ENCODE measurements at regions not wholly inside any gene's neighbourhood (a gene's known extent, or its start where the extent isn't known, plus 50 kb on each side); places are given as distances from the start of the nearest gene placed in this dataset.
"Not testable (repeated sequence)": the region's sequence is repeated elsewhere in the genome, so short reads cannot be mapped to it uniquely, and the experiment has no call there.

GRCh38 chr7:131941291-131941690, 384.9 kb upstream of the PODXL start:
- no peak for DNase-seq (ENCODE audit: low read depth in 4 of 4, low spot score in 3 of 4)

DNA sequence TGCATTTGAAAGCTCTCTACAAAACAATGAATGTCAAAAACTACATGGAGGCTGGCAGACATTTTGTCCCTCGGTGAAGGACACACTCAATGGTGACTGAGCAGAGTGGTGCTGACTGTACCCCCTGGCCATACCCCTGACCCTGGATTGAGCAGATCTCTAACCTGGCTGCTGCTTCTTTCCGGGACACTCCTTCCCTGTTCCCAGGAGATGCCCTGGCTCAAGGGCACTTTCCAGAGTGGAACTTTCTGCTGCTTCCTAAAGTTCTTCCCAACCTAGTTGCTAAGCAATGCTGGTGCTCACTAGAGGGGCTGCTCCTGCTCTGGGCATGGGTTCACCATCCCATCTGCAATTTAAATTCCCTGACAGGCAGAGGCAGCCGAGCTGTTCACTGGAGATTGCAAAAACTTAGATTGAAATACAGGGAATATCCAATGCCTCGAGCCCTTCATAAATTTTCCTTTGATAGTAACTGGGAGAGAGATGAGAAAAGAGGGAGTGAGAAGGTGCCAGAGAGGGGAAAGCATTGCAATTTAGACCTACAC, 384.3 kb upstream of the PODXL start:
- no peak for DNase-seq (ENCODE audit: low read depth in 4 of 4, low spot score in 3 of 4)

GRCh38 chr7:131938788-131939187, 382.4 kb upstream of the PODXL start:
- DNase-seq (ENCODE audit: low read depth in 4 of 4, low spot score in 3 of 4) = not testable (repeated sequence)

DNA sequence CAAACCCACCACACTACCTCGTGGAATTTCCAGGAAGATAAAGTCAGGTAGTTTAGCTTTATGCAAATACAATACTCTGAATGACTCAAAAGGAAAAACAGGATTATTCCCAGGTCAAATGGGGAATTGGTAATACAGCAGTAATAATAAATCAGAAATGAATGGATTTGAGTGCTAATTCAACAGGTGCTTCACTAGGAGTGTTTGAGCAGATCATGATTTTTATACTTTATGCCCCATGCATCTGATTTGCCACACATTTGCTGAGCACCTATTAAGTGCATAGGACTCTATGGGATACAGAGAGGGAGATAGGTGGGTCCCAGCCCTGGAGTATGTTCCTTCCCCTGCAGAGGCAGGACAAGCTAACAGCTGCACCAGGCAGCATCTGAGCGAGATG, 381.4 kb upstream of the PODXL start:
- DNase-seq (ENCODE audit: low read depth in 4 of 4, low spot score in 3 of 4) = no peak

DNA sequence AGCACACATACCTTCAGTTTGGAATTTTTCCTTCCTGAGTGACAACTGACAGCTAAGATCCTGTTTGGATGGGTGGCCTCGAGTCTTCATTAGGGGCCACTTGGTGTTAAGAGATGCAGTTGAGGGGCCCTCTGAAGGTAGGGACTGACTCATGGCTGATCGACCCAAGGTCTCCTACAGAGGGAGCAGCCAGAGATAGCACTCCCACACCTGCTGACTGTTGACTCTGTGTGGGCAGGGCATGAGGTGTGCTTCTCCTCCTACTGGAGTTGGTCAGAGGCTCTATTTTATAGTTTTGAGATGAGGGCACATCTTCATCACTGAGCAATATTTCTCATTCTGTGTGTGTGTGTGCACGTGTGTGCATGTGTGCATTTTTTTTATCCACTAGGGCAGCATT, 378.8 kb upstream of the PODXL start:
- no peak for DNase-seq (ENCODE audit: low read depth in 4 of 4, low spot score in 3 of 4)

GRCh38 chr7:131934452-131934851, 378.0 kb upstream of the PODXL start:
- no peak for DNase-seq (ENCODE audit: low read depth in 4 of 4, low spot score in 3 of 4)

GRCh38 chr7:131933751-131934289, 377.4 kb upstream of the PODXL start:
- no peak for DNase-seq (ENCODE audit: low read depth in 4 of 4, low spot score in 3 of 4)

GRCh38 chr7:131933219-131933618, 376.8 kb upstream of the PODXL start:
- not testable (repeated sequence) for DNase-seq (ENCODE audit: low read depth in 4 of 4, low spot score in 3 of 4)

- no peak for DNase-seq (ENCODE audit: low read depth in 4 of 4, low spot score in 3 of 4)
These were observed 375.8 kb upstream of the PODXL start for GRCh38 chr7:131932271-131932670.

DNA sequence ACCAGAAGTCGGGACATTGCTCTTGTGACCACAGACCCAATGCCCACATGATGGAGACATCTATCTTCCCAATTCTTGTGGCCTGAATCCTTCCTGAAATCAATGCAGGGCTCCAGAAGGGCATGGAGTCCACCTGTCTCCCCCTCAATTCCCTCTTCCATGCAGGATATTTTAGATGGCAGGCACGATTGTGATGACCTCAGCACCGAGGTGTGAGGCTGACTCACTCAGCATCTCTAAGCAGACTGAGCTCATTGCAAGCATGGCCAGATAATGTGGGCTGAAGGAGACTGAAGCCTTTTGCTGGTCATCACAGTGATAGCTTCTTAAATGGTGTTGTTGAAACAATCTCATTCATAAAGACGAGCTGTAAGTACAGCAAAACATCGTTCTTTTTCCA, 374.9 kb upstream of the PODXL start:
- no peak for DNase-seq (ENCODE audit: low read depth in 4 of 4, low spot score in 3 of 4)

DNA sequence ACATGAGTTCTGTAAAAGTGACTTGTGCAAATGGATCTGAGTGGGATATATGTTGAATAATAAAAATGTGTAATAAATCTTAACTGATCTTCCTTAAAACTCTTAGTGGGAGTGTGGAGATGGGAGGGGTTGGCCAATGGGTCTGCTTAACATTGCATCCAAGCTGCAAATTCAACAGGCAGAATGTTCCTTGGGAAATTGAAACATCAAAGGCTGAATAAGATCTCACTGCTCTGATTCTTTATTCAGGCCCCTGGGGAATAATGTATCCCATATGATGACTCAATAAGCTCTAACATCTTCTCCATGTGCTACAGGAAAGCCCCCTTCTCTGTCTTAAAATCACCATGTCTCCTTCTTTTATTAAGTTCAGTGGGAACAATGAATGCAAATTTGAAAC, 373.2 kb upstream of the PODXL start:
- no peak for DNase-seq (ENCODE audit: low read depth in 4 of 4, low spot score in 3 of 4)

DNA sequence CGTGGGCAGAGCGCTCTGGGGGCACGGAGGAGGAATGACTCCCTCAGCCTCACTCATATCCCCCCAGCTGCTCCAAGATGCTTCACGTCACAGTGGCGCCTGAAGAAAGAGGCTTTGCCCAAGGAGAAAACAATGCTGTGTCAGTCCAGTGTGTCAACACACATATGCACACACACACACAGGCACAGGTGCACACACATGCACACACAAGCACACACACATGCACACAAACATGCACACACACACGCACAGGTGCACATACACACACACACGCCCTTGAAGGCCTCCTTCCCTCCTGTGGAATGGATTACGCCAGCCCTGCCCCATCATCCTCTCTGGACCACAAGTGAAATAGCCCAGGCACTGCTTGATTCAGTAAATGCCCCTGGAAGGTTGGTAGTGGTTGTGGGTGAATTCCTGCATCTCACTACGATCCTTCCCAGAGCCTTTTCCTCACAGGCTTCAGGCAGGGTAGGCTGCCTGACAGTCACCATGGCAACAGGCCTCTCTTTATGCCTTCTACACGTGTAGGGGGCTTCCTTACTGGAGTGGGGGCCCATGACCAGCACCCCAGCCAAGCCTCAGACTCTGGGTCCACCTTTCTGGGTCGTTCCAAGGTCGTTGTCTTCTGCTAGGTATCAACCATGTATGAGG, 371.5 kb upstream of the PODXL start:
- DNase-seq (ENCODE audit: low read depth in 4 of 4, low spot score in 3 of 4) = no peak

DNA sequence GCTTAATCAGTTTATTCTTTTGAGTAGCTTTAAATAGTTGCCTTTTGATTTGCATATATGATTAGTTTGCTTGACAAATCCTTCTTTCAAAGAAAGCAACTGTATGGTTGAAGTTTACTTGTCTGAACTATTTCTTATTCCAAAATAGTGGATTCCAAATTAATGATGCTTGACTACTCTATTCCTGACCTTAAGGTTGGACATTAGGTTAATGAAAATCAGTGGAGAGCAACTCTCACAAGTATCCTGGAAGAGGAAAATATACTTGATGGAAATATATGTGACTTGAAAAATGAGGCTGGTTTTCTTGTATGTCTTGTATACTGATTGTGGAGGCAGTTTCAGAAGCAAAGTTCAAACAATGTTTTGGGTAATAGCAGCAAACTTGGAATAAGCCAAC, 369.2 kb upstream of the PODXL start:
- no peak for DNase-seq (ENCODE audit: low read depth in 4 of 4, low spot score in 3 of 4)

DNA sequence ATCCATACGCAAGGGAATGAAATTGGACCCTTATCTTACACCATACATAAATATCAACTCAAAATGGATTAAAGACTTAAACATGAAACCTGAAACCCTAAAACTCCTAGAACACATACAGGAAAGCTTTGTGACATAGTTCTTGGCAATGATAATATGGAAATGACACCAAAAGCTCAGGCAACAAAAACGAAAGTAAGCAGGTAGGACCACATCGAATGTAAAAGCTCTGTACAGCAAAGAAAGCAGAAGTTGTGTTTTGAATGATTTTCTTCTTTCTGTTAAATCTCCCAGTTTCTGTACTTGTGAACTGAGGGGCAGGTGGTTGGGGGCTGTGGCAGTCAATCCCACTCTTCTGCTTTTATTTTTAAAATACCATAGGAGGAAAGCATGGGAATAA, 368.4 kb upstream of the PODXL start:
- no peak for DNase-seq (ENCODE audit: low read depth in 4 of 4, low spot score in 3 of 4)

DNA sequence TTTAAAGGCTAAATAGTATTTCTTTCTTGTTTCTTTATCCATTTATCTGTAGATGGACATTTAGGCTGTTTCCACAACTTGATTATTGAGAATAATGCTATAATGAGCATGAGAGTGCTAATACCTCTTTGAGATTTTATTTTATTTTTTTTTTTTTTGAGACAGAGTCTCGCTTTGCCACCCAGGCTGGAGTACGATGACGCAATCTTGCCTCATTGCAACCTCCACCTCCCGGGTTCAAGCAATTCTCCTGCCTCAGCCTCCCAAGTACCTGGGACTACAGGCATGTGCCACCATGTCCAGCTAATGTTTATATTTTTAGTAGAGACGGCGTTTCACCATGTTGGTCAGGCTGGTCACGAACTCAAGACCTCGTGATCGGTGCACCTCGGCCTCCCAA, 366.5 kb upstream of the PODXL start:
- DNase-seq (ENCODE audit: low read depth in 4 of 4, low spot score in 3 of 4) = not testable (repeated sequence)

DNA sequence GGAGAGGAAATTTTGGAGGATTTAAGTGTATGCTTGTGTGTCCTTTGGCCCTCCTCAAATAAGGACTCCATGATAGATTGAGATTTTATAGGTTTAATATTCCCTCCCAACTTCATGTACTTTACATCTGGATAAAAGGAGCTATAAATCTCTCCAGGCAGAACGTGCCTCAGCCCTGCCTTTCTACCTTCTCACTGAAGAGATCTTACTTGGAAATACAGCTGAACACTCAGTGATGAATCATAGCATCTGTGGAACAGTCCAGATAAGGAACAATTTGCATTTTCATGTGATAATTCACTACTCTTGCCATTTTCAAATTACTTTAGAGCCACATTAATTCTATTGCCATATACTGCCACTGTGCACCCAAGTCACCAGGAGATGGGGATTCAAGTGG, 364.6 kb upstream of the PODXL start:
- no peak for DNase-seq (ENCODE audit: low read depth in 4 of 4, low spot score in 3 of 4)

GRCh38 chr7:131919920-131920709, 363.7 kb upstream of the PODXL start:
- no peak for DNase-seq (ENCODE audit: low read depth in 4 of 4, low spot score in 3 of 4)

DNA sequence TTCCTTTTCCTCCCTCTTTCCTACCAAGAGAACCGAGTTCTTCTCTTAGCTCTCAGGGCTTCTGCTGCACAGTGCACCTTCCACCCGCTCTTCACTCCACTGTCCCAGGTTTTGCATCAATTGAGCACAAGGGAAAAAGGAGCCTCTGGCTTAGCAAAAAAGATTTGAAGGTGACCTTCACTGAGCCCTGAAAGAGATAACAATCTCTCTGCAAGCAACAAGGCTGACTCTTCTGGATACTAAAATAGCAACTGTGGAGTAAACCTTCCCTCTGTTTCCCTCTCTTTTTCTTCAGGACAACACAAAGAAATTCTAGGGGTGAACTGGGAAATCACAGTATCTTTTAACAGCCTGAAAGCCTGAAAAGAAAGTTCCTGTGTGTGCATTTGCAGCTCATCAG, 354.7 kb upstream of the PODXL start:
- no peak for DNase-seq (ENCODE audit: low read depth in 4 of 4, low spot score in 3 of 4)

DNA sequence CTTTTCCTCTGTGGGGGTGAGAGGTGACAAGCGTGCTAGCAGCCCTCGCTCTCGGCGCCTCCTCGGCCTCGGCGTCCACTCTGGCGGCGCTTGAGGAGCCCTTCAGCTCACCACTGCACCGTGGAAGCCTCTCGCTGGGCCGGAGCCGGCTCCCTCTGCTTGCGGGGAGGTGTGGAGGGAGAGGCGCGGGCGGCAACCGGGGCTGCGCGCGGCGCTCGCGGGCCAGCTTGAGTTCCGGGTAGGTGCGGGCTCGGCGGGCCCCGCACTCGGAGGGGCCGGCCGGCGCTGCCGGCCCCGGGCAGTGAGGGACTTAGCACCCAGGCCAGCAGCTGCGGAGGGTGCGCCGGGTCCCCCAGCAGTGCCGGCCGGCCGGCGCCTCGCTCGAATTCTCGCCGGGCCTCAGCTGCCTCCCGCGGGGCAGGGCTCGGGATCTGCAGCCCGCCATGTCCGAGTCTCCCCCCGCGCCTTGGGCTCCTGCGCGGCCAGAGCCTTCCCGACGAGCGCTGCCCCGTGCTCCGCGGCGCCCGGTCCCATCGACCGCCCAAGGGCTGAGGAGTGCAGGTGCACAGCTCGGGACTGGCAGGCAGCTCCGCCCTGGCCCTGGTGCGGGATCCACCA, 352.8 kb upstream of the PODXL start:
- DNase-seq (ENCODE audit: low read depth in 4 of 4, low spot score in 3 of 4) = no peak

GRCh38 chr7:131908714-131909113, 352.3 kb upstream of the PODXL start:
- DNase-seq (ENCODE audit: low read depth in 4 of 4, low spot score in 3 of 4) = no peak

DNA sequence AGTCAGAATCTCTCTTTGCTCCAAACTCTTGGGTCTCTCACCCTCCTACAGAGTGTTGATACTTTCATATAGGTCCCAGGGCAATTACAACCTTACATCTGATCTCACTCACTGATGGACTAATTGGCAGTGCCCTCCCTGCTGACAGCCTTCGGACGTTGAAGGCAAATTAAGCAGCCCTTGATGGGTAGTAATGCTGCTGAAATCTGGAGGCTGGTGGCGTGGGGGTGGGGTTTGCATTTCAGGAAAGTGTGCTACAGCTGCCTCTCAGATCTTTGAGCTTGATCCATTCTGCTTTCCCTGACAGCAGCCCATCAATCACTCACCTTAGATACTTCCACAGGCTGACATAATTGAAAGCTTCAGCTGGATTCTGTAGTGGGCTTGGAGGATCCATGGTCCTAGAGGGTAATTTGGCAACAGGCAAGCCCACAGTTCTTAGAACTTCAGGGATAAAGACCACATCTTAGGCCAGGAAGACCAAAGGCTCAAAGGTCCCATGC, 349.1 kb upstream of the PODXL start:
- DNase-seq (ENCODE audit: low read depth in 4 of 4, low spot score in 3 of 4) = no peak

All from right renal pelvis (tissue), 4 donors.